22Rv1 (cell line): ENCODE measurements at regions not wholly inside any gene's neighbourhood (a gene's known extent, or its start where the extent isn't known, plus 50 kb on each side); places are given as distances from the start of the nearest gene placed in this dataset.

Experiments used
- H3K27ac ChIP-seq: fragments of 450-650 bp; 2 replicates; pipeline ENCODE4 v1.5.1; 2017
- ZFX ChIP-seq: fragments of 450-650 bp; IDR thresholded peaks from 2 replicates; pipeline ENCODE4 v1.6.1; 2017; ENCODE audit warnings: antibody characterized with exemption, borderline replicate concordance
- TF ChIP-seq, protein P1 (sequence below): fragments of 450-650 bp; IDR thresholded peaks from 2 replicates; pipeline ENCODE4 v1.5.1; 2017; ENCODE audit warnings: mild to moderate bottlenecking

DNA sequence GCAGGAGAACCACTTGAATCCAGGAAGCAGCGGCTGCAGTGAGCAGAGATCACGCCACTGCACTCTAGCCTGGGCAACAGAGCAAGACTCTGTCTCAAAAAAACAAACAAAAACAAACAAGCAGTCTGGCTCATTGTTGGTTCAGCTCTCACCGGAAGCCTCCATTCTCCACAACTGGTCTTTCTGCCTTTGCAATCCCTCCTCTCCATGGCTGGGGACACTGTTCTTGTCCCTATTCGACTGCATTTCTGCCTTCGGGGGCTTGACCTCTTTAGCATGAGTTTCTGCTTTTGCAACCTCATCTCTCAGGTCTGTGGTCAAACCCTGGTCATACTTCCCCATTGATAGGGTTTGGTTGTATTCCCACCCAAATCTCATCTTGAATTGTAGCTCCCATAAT, 216.3 kb upstream of the NR5A2 start:
- no peak for TF ChIP-seq ZFX
- TF ChIP-seq, protein P1, sequence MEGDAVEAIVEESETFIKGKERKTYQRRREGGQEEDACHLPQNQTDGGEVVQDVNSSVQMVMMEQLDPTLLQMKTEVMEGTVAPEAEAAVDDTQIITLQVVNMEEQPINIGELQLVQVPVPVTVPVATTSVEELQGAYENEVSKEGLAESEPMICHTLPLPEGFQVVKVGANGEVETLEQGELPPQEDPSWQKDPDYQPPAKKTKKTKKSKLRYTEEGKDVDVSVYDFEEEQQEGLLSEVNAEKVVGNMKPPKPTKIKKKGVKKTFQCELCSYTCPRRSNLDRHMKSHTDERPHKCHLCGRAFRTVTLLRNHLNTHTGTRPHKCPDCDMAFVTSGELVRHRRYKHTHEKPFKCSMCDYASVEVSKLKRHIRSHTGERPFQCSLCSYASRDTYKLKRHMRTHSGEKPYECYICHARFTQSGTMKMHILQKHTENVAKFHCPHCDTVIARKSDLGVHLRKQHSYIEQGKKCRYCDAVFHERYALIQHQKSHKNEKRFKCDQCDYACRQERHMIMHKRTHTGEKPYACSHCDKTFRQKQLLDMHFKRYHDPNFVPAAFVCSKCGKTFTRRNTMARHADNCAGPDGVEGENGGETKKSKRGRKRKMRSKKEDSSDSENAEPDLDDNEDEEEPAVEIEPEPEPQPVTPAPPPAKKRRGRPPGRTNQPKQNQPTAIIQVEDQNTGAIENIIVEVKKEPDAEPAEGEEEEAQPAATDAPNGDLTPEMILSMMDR = no peak
- H3K27ac ChIP-seq = no peak overlapping the region

DNA sequence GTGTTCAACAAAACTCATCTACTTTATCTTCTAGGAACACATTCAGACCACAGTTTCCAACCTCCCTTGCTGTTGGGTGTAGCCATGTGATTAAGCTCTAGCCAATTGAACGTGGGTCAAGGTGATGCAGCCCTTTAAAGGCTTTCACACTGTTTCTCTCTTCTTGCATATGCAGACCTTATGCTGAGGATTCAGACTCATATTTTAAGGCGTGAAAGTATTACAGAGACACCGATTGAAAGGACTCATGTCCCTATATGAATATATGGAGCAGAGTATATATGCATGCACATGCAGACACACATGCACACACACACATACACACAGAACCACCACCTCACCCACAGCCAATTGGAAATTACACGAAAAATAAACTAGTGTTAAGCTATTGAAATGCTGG, 214.3 kb upstream of the NR5A2 start:
- TF ChIP-seq, protein P1 = no peak
- TF ChIP-seq ZFX = no peak
- H3K27ac ChIP-seq = no peak overlapping the region

DNA sequence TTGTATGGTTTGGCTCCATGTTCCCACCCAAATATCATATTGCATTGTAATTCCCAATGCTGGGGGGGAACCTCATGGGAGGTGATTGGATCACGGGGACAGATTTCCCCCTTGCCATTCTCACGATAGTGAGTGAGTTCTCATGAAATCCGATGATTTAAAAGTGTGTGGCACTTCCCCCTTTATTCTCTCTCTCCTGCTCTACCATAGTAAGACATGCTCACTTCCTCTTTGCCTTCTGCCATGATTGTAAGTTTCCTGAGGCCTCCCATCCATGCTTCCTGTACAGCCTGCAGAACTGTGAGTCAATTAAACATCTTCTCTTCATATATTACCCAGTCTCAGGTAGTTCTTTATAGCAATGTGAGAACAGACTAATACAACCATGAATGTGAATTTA, 211.6 kb upstream of the NR5A2 start:
- TF ChIP-seq ZFX = no peak
- TF ChIP-seq, protein P1 = no peak
- H3K27ac ChIP-seq = no peak overlapping the region

DNA sequence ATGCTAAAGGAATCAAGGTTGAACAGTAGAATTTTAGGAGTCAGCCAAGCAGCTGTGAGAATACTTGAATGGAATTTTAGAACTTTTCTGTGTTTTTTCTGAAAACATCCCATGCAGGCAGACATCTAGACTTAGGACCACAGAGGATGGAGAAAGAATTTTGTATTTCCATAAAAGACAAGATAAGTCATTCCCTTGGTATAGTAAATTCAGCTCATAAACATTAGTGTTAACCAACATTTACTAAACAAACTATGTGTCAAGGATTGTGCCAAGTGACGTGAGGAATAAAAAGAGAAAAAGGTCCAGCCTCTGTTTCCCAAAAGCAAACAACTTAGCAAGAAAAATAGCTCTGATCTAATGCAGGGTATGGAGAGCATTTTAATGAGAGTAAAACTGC, 210.2 kb upstream of the NR5A2 start:
- H3K27ac ChIP-seq = no peak overlapping the region
- TF ChIP-seq, protein P1 = no peak
- TF ChIP-seq ZFX = no peak

DNA sequence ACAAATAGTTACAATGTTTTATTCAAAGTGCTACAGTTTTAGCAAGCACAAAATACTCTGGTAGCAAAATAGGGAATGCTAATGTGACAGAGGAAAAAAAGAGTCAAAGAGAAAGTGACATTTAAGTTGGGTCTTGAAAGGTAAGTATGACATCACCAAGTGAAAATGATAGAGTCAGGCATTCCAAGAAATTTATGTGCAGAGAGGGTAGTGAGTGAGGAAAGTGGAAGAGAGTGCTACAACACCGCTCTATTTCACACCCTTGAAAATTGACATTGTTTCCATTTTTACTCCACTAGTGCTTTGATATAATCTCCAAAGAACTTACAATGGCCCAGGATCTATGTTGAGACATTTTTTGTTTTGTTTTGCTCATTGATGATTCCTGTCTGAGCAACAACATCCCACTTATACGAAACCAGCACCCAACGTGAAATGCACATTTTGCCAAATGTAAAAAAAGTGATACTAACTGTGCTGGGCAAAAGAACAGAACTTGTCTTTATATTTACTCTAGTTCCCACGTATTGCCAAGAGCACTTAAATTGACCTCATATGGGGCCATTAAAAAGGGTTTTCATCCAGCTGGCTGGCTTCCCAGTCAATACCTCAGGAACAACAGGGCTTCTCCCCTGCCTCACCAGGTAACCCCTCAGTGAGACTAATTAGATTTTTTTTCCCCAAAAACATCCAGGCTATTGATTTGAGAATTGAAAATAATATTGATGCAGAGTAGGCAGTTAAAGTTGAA, 206.3 kb upstream of the NR5A2 start:
- TF ChIP-seq ZFX = no peak
- TF ChIP-seq, protein P1 = no peak
- H3K27ac ChIP-seq = no peak overlapping the region

DNA sequence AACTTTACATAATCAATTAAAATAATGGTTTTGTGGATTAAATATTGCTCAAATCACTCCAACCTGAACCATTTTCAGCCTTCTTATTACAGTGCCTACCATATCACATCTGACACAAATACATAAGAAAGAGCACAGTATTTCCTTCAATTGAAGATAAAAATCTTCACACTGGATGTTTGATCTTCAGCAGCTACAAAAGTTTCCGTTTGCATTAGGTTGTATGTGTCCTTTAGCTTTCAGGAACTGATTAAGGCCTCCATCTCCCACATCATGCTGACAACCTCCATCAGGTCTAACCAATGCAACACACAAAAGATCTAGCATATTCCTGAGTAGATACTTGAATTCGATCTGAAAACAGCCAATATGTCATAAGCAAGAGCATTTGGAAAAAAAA, 195.1 kb upstream of the NR5A2 start:
- no peak overlapping the region for H3K27ac ChIP-seq
- TF ChIP-seq ZFX = no peak
- TF ChIP-seq, protein P1 = no peak

DNA sequence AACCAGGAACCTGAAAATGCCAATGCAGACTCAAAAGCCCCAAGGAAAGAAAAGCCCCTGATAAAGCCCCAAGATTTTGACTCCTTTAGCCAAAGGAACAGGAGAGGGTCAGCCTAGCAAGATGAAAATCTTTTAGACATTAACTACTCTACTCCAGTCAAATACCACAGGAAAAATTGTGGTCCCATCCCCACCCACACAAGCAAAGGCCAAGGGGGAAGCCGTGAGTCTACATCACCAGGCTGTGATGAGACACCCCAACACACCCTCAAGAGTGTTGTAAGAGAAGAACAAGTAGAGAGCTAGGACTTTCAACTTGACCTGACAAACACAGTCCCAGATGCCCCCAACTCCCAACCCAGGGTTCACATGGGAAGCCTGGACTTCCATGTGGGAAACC, 192.8 kb upstream of the NR5A2 start:
- H3K27ac ChIP-seq = no peak overlapping the region
- TF ChIP-seq, protein P1 = no peak
- no peak for TF ChIP-seq ZFX
